HepG2 (cell line): ENCODE measurements at regions not wholly inside any gene's neighbourhood (a gene's known extent, or its start where the extent isn't known, plus 50 kb on each side); places are given as distances from the start of the nearest gene placed in this dataset.

Experiments used
- ATF1 ChIP-seq: IDR thresholded peaks from 2 replicates; pipeline ENCODE4 v1.6.1; 2016; ENCODE audit warnings: mild to moderate bottlenecking, control low read depth
- FOSL1 ChIP-seq: sonication (generic); formaldehyde crosslinking; IDR thresholded peaks from 2 replicates; pipeline ENCODE4 v1.9.0; 2021; ENCODE audit warnings: missing genetic modification reagents, borderline replicate concordance
- FUBP1 ChIP-seq: sonication (generic); formaldehyde crosslinking; IDR thresholded peaks from 2 replicates; pipeline ENCODE4 v1.5.1; 2020; ENCODE audit warnings: missing genetic modification reagents, mild to moderate bottlenecking, borderline replicate concordance
- GLI4 ChIP-seq: sonication (generic); formaldehyde crosslinking; IDR thresholded peaks from 2 replicates; pipeline ENCODE4 v1.5.1; 2020; ENCODE audit warnings: missing genetic modification reagents, mild to moderate bottlenecking, moderate library complexity, borderline replicate concordance
- HIC2 ChIP-seq: sonication (generic); formaldehyde crosslinking; IDR thresholded peaks from 2 replicates; pipeline ENCODE4 v1.9.0; 2022; ENCODE audit warnings: low read depth, missing genetic modification reagents
- HNRNPLL ChIP-seq: fragments of 200-400 bp; formaldehyde crosslinking; IDR thresholded peaks from 2 replicates; pipeline ENCODE4 v1.6.1; 2017; ENCODE audit warnings: mild to moderate bottlenecking, low read depth, low read length; ENCODE audit not compliant: poor library complexity, severe bottlenecking
- JUN ChIP-seq: sonication (generic); formaldehyde crosslinking; IDR thresholded peaks from 2 replicates; pipeline ENCODE4 v1.4.0; 2020; ENCODE audit warnings: mild to moderate bottlenecking, missing genetic modification reagents
- NFE2 ChIP-seq: sonication (generic); formaldehyde crosslinking; IDR thresholded peaks from 2 replicates; pipeline ENCODE4 v1.4.0; 2020; ENCODE audit warnings: missing genetic modification reagents
- RBAK ChIP-seq: sonication (generic); formaldehyde crosslinking; IDR thresholded peaks from 2 replicates; pipeline ENCODE4 v1.5.1; 2020; ENCODE audit warnings: mild to moderate bottlenecking, missing genetic modification reagents
- THYN1 ChIP-seq: sonication (generic); formaldehyde crosslinking; IDR thresholded peaks from 2 replicates; pipeline ENCODE4 v1.8.1; 2023; ENCODE audit warnings: low read depth, mild to moderate bottlenecking, moderate library complexity, missing genetic modification reagents, borderline replicate concordance
- UBTF ChIP-seq: sonication (generic); formaldehyde crosslinking; IDR thresholded peaks from 2 replicates; pipeline ENCODE4 v1.4.0; 2020; ENCODE audit warnings: mild to moderate bottlenecking, missing genetic modification reagents
- ZBTB1 ChIP-seq: sonication (generic); formaldehyde crosslinking; IDR thresholded peaks from 2 replicates; pipeline ENCODE4 v1.4.0; 2020; ENCODE audit warnings: missing genetic modification reagents, borderline replicate concordance
- ZNF143 ChIP-seq: sonication (generic); formaldehyde crosslinking; IDR thresholded peaks from 2 replicates; pipeline ENCODE4 v1.4.0; 2020; ENCODE audit warnings: missing genetic modification reagents
- ZNF414 ChIP-seq: sonication (generic); formaldehyde crosslinking; IDR thresholded peaks from 2 replicates; pipeline ENCODE4 v1.5.0; 2020; ENCODE audit warnings: missing genetic modification reagents
- ZNF747 ChIP-seq: sonication (generic); formaldehyde crosslinking; IDR thresholded peaks from 2 replicates; pipeline ENCODE4 v1.8.1; 2023; ENCODE audit warnings: missing genetic modification reagents, mild to moderate bottlenecking, borderline replicate concordance
- ZNF784 ChIP-seq: sonication (generic); formaldehyde crosslinking; IDR thresholded peaks from 2 replicates; pipeline ENCODE4 v1.5.1; 2020; ENCODE audit warnings: missing genetic modification reagents, mild to moderate bottlenecking, borderline replicate concordance
- TF ChIP-seq, protein P1 (sequence below): sonication (generic); formaldehyde crosslinking; IDR thresholded peaks from 2 replicates; pipeline ENCODE4 v1.4.0; 2020; ENCODE audit warnings: missing genetic modification reagents
- TF ChIP-seq, protein P2 (sequence below): IDR thresholded peaks from 2 replicates; pipeline ENCODE4 v1.6.1; 2016; ENCODE audit warnings: missing compliant biosample characterization, missing genetic modification reagents, borderline replicate concordance

DNA sequence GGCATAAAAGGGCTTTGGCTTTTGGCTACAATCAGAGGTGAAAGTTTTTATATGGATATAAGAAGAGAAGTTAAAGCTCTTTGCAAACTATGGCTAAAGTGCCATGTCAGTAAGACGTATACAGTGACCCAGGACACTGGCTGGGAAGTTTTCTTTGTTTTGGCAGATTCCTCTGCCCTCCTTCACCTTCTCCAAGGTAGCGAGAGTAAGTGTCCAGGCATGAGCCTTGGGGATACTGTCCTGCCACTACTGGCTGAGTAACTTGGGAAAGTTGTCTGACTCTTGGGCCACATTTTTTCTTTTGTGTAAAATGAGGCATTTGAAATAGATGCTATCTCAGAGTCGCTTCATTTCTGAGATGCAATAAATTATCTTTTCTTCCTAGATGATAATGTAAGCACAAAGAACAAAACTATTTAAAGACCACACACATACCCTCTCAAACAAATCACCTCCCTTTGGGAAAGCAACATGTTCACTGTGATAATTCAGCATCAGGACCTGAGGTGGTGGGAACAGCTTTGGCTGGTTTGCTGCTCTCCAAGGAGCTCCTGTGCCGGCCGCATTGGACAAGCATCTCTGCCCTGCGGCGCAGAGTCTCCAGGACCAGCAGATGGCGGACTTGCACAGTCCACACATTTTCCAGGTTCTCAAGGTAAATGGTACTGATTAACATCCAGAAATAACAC, 106.3 kb downstream of the PTCSC3 start (continued):
- TF ChIP-seq, protein P1, sequence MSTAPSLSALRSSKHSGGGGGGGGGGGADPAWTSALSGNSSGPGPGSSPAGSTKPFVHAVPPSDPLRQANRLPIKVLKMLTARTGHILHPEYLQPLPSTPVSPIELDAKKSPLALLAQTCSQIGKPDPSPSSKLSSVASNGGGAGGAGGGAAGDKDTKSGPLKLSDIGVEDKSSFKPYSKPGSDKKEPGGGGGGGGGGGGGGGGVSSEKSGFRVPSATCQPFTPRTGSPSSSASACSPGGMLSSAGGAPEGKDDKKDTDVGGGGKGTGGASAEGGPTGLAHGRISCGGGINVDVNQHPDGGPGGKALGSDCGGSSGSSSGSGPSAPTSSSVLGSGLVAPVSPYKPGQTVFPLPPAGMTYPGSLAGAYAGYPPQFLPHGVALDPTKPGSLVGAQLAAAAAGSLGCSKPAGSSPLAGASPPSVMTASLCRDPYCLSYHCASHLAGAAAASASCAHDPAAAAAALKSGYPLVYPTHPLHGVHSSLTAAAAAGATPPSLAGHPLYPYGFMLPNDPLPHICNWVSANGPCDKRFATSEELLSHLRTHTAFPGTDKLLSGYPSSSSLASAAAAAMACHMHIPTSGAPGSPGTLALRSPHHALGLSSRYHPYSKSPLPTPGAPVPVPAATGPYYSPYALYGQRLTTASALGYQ (CRISPR knock-in tag) = no peak
- TF ChIP-seq HIC2 (no peak), ZNF414 (no peak), FUBP1 (no peak), HNRNPLL (no peak), ZBTB1 (CRISPR knock-in tag) (no peak), RBAK (no peak), NFE2 (CRISPR knock-in tag) (no peak), FOSL1 (no peak), THYN1 (CRISPR knock-in tag) (no peak), ZNF143 (CRISPR knock-in tag) (no peak), ZNF784 (CRISPR knock-in tag) (no peak), ZNF747 (CRISPR knock-in tag) (no peak), UBTF (CRISPR knock-in tag) (no peak), JUN (CRISPR knock-in tag) (no peak), GLI4 (CRISPR knock-in tag) (no peak), ATF1 (CRISPR knock-in tag) (no peak)
- TF ChIP-seq, protein P2, sequence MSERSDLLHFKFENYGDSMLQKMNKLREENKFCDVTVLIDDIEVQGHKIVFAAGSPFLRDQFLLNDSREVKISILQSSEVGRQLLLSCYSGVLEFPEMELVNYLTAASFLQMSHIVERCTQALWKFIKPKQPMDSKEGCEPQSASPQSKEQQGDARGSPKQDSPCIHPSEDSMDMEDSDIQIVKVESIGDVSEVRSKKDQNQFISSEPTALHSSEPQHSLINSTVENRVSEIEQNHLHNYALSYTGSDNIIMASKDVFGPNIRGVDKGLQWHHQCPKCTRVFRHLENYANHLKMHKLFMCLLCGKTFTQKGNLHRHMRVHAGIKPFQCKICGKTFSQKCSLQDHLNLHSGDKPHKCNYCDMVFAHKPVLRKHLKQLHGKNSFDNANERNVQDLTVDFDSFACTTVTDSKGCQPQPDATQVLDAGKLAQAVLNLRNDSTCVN (CRISPR knock-in tag) = 0 out of 2 replicates have a peak, but pooled peaks have one; percentile 27
